GM19023 (cell line): ENCODE measurements at regions not wholly inside any gene's neighbourhood (a gene's known extent, or its start where the extent isn't known, plus 50 kb on each side); places are given as distances from the start of the nearest gene placed in this dataset.
"Not testable (repeated sequence)": the region's sequence is repeated elsewhere in the genome, so short reads cannot be mapped to it uniquely, and the experiment has no call there.

Experiments used
- ATAC-seq: cut with Tn5 transposase; IDR thresholded peaks from one replicate; pipeline ENCODE4 v1.9.1; 2021; ENCODE audit warnings: mild to moderate bottlenecking, moderate library complexity; ENCODE audit not compliant: unreplicated experiment

- ATAC-seq: no peak
Measured at GRCh38 chr10:31687663-31688482, 240.8 kb downstream of the ARHGAP12 start.

GRCh38 chr10:31686599-31686998 lies 242.0 kb downstream of the ARHGAP12 start:
- no peak for ATAC-seq

- no peak for ATAC-seq
Measured at GRCh38 chr10:31683682-31684081, 244.9 kb downstream of the ARHGAP12 start.

GRCh38 chr10:31679936-31680335 lies 248.7 kb downstream of the ARHGAP12 start:
- no peak for ATAC-seq

- no peak for ATAC-seq
Measured at GRCh38 chr10:31678575-31679516, 249.8 kb downstream of the ARHGAP12 start.

- ATAC-seq: no peak
Measured at GRCh38 chr10:31678139-31678536, 250.5 kb downstream of the ARHGAP12 start.

GRCh38 chr10:31677195-31678138 lies 251.2 kb downstream of the ARHGAP12 start:
- ATAC-seq: no peak

- no peak for ATAC-seq
Measured at GRCh38 chr10:31675726-31676125, 252.9 kb downstream of the ARHGAP12 start.

- no peak for ATAC-seq
Measured at GRCh38 chr10:31669357-31669756, 259.3 kb downstream of the ARHGAP12 start.

GRCh38 chr10:31668326-31668725 lies 260.3 kb downstream of the ARHGAP12 start:
- ATAC-seq: no peak

- ATAC-seq: not testable (repeated sequence)
Measured at GRCh38 chr10:31665764-31666279, 262.8 kb downstream of the ARHGAP12 start.

GRCh38 chr10:31664803-31665202 lies 263.8 kb downstream of the ARHGAP12 start:
- ATAC-seq: no peak

GRCh38 chr10:31664071-31664470 lies 264.6 kb downstream of the ARHGAP12 start:
- not testable (repeated sequence) for ATAC-seq

GRCh38 chr10:31660300-31660699 lies 268.3 kb downstream of the ARHGAP12 start:
- no peak for ATAC-seq

- no peak for ATAC-seq
Measured at GRCh38 chr10:31659665-31660064, 269.0 kb downstream of the ARHGAP12 start.

GRCh38 chr10:31657434-31657872 lies 271.2 kb downstream of the ARHGAP12 start:
- no peak for ATAC-seq

GRCh38 chr10:31656851-31657433 lies 271.7 kb downstream of the ARHGAP12 start:
- no peak for ATAC-seq

- no peak for ATAC-seq
Measured at GRCh38 chr10:31652038-31652437, 276.6 kb downstream of the ARHGAP12 start.

- ATAC-seq: no peak
Measured at GRCh38 chr10:31650010-31650409, 278.6 kb downstream of the ARHGAP12 start.

GRCh38 chr10:31648966-31649365 lies 279.7 kb downstream of the ARHGAP12 start:
- ATAC-seq: no peak
